Activated T-cell treated with anti-CD3 and anti-CD28 coated beads, Interleukin-2, amount 50 U/mL, for 48 hours (primary cell): ENCODE measurements at regions not wholly inside any gene's neighbourhood (a gene's known extent, or its start where the extent isn't known, plus 50 kb on each side); places are given as distances from the start of the nearest gene placed in this dataset.
"Not testable (repeated sequence)": the region's sequence is repeated elsewhere in the genome, so short reads cannot be mapped to it uniquely, and the experiment has no call there.

ENCODE experiments used
- DNase-seq, 2 experiments: peaks; one replicate each; pipeline ENCODE4 v3.0.0-alpha.2; 2020

DNA sequence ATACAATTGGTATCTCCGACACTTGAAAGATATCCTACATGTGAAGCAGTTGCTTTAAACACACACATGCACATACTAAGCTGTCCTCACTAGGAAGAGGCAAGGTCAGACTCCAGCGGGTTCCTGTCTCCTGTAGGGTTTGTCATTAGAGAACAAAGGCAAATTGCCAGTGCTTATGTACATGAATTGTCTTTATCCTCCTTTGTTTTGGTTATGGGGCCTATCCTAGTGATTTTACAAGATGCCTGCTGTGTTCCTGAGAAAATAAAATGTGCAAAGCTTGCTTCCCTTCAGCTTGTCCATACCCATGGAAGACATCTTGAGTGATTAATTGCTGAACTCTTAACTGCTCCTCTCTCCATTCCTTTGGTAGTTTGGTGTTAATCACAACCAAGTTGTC is 86.7 kb upstream of the SLC39A10 start:
- DNase-seq: no peak

- no peak for DNase-seq
These were observed 87.8 kb upstream of the SLC39A10 start for GRCh38 chr2:195569255-195569654.

GRCh38 chr2:195564625-195565135 is 92.3 kb upstream of the SLC39A10 start:
- peak in 1 of 2 experiments; percentile 52 for DNase-seq

GRCh38 chr2:195563857-195564512 is 93.0 kb upstream of the SLC39A10 start:
- peak; percentile 62 to 64 for DNase-seq

- peak in 1 of 2 experiments; percentile 65 for DNase-seq
These were observed 94.2 kb upstream of the SLC39A10 start for GRCh38 chr2:195562570-195563566.

- DNase-seq: no peak
These were observed 95.7 kb upstream of the SLC39A10 start for GRCh38 chr2:195561116-195561921.

GRCh38 chr2:195560209-195560895 is 96.7 kb upstream of the SLC39A10 start:
- no peak for DNase-seq

- DNase-seq: peak; percentile 70 to 72
These were observed 97.6 kb upstream of the SLC39A10 start for GRCh38 chr2:195559431-195559914.

DNA sequence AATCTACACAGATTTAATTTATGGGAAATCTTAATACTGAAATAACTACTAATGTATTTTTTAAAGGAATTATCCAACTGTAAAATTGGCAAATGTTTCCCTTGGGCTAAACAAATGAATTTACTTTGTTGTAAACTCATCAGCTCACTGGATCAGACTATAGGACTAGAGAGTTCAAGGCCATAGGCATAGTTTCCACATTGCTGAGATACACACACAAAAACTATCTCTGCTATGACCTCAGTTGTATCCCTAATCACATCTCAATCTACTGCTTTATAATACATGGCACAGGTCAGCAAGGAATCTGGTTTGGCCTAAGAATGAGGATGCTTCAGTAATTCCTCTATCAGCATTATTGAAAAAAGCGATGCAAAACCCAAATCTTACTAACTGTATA is 101.1 kb upstream of the SLC39A10 start:
- DNase-seq: no peak

DNA sequence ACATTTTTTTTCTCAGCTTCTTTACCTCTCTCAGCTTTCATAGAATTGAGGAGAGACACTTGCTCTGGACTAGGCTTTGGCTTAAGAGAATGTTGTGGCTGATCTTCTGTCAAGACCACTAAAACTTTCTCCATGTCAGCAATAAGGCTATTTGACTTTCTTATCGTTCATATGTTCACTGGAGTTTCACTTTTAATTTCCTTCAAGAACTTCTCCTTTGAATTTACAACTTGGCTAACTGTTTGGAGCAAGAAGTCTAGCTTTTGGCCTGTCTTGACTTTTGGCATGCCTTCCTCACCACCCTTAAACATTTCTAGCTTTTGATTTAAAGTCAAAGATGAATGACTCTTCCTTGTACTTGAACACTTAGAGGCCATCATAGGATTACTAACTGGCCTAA is 104.4 kb upstream of the SLC39A10 start:
- no peak for DNase-seq

GRCh38 chr2:195548198-195548940 is 108.7 kb upstream of the SLC39A10 start:
- DNase-seq: no peak

- not testable (repeated sequence) for DNase-seq
These were observed 109.7 kb upstream of the SLC39A10 start for GRCh38 chr2:195547268-195547840.

- no peak for DNase-seq
These were observed 111.2 kb upstream of the SLC39A10 start for GRCh38 chr2:195545811-195546210.

DNA sequence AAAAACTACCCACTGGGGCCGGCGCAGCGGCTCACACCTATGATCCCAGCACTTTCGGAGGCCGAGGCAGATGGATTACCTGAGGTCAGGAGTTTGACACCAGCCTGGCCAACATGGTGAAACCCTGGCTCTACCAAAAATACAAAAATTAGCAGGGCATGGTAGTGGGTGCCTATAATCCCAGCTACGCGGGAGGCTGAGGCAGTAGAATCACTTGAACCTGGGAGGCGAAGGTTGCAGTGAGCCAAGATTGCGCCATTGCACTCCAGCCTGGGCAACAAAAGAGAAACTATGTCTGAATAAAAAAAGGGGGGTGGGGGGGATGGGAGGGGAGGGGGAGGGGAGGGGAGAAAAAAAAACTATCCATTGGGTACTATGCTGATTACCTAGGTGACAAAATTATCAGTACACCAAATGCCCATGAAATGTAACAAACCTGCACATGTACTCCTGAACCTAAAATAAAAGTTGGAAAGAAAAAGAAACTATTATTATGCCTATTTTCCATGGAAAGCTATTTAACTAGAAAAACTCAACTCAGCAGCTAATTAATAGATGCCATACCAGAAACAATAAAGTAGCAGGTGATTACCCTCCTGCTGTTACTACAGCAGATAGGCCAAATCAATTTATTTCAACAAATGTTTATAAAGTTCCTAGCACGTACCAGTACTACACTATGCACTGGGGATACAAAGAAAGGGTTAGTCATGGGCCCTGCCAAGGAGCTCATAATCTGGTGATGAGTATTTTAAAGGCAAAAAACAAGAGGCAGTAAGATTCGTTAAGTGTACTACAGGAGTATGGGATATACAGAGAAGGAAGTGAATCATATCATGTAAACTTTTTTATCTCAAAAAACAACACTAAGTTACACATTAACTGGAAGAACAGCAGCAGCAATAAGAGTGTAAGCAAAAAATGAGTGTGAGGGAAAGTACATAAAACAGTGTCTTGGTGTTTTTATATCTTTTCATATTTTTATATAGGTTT is 112.8 kb upstream of the SLC39A10 start:
- DNase-seq: no peak

- no peak for DNase-seq
These were observed 114.0 kb upstream of the SLC39A10 start for GRCh38 chr2:195543063-195543462.

GRCh38 chr2:195542067-195542466 is 115.0 kb upstream of the SLC39A10 start:
- no peak for DNase-seq

GRCh38 chr2:195538937-195539336 is 118.1 kb upstream of the SLC39A10 start:
- no peak for DNase-seq

DNA sequence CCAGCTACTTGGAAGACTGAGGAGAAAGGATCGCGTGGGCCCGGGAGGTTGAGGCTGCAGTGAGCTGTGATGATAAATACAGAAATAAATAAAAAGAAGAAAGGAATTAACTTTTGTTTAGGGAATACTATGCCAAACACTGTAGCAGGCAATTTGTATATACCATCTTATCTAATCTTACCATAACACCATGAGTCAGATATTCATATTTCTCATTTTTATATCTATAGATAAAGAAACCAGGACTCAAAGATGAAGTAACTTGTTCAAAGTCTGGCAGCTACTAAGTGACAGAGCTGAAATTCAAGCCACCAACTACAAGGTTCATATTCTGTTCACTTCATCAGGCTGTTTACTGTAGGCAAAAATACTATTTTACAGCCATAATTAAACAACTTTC is 119.2 kb upstream of the SLC39A10 start:
- no peak for DNase-seq

DNA sequence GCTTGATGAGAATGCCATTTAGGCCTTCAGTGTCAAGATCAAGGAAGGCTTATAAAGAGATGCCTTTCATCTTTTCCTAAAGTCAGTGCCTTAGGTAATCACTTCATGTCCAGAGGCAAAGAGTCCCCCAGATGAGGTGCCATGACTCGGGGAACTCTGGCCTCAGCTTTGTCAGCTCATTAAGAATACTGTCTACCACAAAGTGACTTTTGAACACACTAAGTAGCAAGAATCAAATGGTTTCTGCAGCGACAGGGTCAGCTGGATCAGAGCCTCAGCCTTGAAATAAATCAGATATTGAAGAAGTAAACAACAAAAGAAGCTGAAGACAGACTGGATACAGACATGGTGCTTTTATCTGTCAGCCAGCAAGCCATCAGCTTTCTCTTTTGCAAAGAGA is 120.1 kb upstream of the SLC39A10 start:
- DNase-seq: no peak
